Hematopoietic multipotent progenitor cell treated with erythropoietin and hydrocortisone succinate and interleukin-3 and kit ligand, for 17 days (in vitro differentiated cells): ENCODE measurements at regions not wholly inside any gene's neighbourhood (a gene's known extent, or its start where the extent isn't known, plus 50 kb on each side); places are given as distances from the start of the nearest gene placed in this dataset.
"Not testable (repeated sequence)": the region's sequence is repeated elsewhere in the genome, so short reads cannot be mapped to it uniquely, and the experiment has no call there.

Source experiments
- DNase-seq: peaks from one replicate; pipeline ENCODE4 v3.0.0-alpha.2; 2015; ENCODE audit warnings: low spot score

DNA sequence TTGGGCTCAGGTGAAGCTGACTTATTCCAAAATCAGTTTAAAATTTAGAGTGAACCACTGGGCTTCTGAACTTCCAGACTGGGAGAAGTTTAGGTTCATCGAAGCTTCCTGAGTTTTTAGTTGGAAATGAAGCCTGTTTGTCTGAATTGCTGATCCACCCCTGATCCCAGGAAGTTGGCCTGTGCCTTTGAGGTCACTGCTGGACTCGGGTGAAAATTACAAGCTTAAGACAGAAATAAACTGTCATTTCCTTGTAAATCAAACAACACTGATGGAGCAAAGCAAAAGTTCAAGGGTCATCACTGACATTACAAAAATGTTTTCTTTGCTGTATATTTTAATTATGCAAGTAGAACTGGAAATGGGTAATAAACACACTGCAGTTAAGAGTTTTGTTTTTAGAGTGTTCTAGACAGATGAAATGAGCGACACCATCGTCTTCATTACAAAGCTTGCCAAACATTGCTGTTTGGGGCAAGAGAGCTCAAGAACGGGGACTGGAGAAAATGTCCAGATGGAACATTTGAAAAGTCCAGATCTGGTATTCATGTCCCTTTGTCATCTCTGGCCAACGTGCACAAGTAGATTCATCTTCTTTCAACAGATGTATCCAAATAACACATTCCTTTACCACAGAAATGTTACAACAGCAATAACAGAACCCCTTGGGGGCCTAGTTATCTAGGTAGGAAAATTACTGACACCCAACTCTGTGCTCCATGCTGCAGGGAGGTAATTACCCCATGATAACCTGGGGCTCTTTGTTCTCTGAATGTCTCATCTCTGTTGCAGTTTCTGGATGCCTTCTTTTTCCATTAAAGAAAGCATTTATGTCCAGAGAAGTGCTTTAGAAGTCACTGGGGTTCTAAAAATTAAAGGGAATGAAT, 142.4 kb upstream of the ERCC6L2 start:
- no peak for DNase-seq

DNA sequence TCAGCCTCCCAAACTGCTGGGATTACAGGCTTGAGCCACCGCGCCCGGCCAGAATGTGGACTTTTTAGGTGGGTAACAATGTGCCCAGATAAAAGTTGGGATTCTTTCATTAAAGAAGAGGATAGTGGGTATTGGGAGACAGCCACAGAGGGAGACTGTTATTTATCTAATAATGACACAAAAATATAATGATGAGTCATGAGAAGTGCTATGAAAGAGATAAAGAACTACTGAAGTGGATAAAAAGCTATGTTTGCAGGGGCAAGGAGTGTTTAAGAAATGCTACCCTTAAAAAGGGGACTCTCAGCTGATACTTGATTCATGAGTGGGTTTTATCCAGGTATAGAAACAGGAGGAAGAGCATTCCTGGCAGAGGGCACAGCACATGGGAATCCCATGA, 143.6 kb upstream of the ERCC6L2 start:
- DNase-seq = no peak

DNA sequence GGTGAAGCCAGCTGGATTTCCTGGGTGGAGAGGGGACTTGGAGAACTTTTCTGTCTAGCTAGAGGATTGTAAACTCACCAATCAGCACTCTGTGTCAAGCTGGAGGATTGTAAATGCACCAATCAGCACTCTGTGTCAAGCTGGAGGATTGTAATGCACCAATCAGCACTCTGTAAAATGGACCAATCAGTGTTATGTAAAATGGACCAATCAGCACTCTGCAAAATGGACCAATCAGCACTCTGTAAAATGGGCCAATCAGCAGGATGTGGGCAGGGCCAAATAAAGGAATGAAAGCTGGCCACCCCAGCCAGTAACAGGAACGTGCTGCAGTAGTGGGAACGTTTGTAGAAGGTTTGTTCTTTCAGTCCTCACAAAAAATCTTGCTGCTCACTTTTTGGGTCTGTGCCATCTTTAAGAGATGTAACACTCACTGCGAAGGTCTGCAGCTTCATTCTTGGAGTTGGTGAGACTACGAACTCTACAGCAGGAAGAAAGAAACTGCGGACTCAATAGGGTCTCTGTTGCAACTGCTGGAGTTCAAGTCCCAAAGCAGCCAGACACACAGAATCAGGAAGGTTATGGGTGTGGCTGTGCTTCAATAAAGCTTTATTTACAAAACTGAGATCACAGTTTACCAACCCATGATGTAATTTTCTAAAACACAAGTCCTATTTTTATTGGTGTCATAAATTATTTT, 145.7 kb upstream of the ERCC6L2 start:
- DNase-seq = no peak

DNA sequence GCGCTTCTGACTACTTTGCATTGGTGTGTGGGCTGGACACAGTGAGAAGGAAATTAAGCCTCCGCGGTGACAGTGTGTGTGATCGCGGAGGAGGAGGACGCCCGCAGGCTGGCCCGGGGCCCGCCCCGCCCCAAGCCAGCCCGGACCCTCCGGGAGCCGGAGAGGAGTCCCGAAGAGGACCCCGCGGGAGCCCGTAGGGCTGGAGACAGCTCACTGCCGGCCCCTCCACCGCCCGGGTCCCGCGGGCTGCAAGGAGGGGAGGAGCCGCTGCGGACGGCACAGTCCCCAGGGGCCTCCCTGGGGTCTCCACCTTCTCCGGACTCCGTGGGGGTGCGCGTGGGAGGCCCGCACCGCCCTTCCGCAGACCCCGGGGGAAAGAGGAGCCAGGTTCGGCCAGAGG, 146.4 kb upstream of the ERCC6L2 start:
- DNase-seq = no peak

DNA sequence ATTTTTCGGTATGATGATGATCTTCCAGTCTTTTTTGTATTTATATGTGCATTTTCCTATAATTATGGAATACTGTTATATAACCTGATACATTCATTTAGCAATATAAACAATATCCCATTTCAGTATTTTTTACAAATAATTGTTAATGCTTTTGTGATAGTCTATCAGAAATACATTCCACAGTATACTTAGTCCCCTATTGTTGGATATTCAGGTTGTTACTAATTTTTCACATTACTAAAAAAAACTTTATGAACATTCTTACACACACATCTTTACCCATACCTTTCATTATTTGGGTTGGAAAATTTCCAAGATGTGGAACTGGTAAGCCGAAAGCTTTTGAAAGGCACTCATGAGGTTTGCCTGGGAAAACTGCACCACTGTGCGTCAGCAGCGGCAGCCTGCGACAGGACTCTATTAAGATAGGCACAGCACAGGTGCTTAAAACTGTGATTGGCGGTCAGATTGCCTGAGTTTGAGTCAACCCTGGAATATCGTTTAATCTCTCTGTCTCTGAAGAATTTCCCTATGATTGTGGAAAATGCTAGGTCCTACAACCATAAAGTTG, 147.5 kb upstream of the ERCC6L2 start:
- DNase-seq = no peak

DNA sequence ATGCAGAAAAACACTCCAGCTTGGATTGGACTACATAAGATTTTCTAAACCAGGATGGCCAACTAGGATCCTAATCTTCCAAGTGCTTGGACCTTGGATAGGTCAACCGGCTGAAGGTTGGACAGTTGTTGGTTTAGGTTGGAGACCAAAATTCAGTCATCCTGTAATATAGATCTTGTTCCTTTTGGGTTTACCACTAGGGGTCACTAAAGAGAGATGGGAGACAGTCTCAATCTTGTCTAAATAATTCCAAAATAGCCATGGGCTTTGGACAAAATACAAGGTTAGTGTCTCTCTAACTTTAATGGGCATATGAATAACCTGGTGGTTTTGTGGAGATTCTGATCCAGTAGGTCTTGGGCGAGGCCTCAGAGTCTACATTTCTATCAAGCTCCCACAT, 148.7 kb upstream of the ERCC6L2 start:
- DNase-seq = peak; percentile 13

DNA sequence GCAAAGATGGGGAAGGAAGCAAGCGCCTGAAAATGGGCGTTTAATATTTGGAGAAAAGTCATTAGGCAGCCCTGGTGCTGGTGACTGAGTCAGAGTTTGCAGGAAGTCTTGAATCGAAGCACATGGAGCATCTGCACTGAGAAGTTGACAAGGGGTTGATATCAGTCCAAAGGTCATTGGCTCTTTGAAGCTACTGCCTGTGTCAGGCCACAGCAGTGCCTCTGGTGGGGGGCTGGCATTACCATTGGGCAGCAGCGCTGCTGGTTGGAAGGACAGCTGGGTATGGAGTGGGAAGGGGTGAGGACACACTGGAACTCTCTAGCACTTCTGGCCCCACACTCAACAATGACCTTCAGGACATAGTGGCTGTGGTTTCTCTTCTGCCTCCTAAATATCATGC, 150.4 kb upstream of the ERCC6L2 start:
- no peak for DNase-seq

DNA sequence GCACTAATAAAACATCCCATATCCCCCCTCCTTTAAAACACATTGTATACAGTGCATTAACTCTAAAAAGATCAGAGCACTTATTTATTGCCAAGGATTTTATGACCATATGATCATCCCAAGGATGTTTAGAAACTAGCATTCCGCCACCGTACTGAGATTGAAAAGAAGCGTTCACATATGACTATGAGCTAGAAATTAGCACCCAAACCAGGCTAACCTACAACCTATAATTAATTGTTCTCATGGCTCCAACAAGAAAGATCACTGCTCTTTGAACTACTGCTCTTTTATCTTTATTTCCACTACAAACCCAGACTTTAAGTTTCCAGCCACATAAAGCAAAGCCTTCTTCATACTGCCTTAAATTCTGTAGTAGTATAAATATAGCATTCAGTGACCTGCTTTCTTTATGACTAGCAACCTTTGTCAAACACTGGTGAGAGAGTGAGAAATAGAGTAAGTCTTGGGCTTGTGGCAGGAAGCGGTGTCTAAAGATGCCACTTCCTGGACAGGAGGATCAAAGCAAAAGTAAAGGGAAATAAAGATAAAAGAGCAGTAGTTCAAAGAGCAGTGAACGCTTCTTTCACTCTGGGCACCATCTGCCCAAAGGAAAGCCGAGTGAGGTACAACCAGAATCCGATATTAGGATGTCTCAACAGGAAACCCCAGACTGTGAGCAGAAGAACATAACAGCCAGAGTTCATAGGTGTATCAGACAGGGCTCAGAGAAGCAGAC, 151.1 kb upstream of the ERCC6L2 start:
- DNase-seq = no peak

DNA sequence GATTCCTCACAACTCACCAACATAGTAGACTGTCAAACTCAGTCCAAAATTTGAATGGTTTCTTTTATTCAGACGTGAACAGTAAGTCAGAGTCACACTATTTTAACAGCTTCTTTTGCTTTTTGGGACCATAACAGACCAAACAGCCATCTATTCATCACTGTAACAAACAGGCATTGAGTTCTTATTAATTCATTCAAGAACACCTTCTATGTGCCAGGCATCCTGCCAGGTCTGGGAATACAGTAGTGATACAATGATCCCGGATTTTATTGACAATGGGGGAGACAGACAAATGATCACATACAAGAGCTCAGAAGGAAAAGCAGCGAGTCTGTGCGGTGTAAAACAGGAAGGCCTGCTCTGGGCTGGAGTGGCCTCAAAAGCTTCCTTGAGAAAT, 153.3 kb upstream of the ERCC6L2 start:
- no peak for DNase-seq

DNA sequence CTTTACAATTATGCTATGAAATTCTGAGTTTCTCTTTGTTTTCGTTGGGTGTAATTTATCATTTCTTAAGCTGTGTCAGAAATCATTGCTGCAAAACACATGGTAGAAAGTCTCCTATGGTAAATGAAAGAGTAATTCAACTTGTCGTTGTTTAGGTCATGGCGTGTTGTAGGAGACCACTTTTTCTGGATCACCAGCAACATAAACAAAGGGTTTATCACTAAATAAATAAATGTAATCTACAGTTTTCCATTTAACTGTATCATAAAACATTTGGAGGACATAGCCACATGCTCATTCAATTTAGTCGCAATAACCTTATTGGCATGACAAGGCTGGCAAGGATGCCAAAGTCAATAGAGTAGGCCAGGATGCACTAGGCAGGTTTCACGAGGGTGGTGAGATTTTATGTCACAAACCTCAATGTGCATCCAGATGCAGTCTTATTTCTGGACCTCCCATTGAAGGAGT, 154.4 kb upstream of the ERCC6L2 start:
- no peak for DNase-seq

DNA sequence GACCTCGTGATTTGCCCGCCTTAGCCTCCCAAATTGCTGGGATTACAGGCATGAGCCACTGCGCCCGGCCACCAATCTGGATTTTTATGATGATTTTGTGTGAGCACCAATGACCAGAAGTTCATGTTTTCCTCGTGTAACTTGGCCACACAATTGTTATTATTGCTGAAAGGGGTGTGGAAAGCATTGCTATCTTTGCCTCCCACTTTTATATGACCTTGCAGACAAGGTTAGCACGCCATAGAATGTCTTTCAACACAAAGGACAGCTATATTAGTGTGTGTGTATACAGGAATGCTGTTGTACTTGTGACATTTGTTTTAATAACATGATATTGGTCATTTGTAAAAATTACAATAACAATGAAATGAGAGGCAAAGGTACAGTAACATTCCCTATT, 155.0 kb upstream of the ERCC6L2 start:
- no peak for DNase-seq

DNA sequence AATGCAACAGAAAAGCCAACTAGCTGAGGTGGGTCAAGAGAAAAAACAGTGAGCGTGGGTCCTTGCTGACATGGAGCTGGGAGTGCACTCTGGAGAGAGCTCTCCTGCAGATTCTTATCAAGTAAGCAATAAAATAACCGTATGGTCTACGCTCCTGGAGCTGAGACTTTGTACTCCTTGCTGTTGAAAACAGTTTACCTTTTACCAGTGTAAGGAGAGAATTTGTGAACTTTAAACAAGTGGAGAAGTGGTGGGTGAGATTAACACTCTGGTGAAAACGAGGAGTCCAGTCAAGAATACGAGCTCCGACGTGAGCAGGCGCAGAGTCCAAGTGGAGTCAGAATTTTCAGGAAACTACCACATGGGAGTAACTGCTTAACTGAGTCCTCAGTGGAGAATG, 156.1 kb upstream of the ERCC6L2 start:
- DNase-seq = no peak

DNA sequence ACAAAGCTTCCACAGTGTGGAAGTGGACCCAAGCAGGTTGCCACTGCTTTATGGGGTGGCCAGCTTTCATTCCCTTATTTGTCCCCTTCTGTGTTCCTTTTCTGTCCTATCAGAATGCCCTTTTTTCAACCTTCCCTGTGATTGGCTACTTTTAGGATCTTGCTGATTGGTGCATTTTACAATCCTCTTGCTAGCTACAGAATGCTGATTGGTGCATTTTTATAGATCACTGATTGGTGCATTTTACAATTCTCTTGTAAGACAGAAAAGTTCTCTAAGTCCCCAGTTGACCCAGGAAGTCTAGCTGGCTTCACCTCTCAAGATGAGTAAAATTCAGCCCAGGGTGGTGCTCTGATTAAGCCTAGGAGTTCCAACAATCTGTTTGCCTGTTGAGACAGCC, 157.2 kb upstream of the ERCC6L2 start:
- DNase-seq = no peak

DNA sequence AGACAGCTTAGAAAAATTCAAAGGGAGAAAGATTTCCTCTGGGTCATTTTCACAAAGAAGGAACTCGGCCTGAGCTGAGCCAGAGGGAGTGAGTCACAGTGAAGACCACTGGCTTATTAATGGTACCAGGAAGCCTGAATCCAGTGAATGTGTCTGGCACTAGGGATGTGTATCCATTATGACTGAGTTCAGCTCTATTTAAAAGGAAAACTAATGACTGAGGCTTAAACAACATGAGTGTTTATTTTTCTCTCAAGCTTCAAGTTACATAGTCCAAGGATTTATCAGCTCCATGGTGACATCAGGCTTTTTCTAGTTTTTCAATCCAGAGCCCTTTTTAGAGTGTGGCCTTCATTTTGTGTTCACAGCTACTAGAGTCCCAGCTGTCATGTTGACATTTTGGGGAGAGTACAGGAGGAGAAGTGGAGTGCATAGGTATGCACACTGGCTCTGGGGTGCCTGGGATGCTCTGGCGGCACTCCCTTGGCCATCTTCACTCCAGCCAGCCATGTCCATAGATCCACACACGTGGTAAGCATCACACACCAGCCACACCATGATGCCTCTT, 159.5 kb upstream of the ERCC6L2 start:
- DNase-seq = no peak

DNA sequence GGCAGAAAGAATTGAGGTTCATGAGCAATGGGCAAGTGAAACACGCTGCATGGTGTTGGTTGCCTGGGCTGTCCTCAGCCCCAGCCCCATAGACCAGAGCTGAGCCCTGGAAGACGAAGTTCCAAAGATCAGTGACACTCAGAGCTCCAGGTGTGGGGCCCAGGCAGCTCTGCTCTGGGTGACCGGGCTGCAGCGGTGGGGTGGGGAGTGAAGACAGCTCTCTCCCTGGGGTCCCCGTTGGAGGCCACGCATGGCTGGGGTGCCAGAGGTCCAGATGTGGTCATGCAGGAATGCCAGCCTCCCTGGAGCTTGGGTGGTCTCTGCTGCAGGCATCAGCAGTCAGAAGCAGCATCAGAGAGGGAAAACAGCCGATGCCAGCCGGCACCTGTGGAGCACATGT, 165.0 kb upstream of the ERCC6L2 start:
- DNase-seq = no peak

DNA sequence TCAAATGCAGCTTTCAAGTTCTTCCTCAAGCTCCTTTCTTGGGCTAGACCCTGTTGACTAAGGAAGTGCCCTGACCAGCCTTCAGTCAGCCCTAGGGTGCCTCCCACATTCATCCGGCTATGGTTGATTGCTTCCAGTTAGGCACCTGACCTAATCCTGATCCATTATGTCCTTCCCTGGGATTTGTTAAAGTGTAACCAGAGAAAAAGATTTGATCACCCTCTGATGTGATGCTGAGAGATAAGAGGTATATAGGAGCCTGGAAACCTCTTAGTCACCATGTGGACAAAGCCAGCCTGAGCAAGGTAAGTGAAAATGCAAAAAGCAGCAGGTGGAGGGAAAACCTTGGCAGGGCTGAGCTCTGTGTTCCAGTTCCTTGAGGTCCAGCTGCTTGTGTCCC, 178.8 kb upstream of the ERCC6L2 start:
- DNase-seq = no peak

DNA sequence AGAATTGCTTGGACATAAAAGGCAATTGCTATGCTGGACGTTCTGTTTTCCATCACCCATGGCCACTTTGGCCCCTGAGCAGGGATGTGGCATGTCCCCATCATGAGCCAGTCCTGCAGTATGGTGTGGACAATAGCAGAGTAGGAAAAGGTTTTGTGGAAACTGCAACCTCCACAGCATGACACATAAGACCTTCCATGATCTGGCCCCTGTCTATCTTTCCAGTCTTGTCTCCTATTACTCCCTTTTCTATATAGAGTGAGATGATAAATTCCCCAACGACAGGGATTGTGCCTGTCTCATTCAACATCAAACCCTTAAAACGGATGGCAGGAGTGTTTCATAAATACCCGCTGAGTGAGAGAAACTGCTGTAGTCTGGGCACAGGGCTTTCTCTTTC, 174.7 kb upstream of the PTCH1 start:
- DNase-seq = no peak

DNA sequence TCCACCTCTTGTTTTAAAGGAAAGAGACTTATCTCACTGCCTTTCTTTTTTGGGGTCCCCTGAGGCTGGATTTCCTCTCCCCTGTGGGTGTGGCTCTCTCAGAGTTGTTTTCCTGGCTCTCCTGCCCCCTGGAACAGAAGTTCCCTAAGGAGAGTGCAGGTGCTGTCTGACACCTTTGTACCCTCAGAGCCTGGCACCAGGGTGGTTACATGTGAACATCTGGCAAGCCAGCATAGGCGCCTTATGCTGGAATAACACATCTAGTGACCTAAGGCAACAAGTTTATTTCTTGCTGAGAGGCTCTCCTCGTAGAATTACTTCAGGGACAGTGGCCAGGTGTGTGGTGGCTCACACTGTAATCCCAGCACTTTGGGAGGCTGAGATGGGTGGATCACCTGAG, 172.9 kb upstream of the PTCH1 start:
- DNase-seq = no peak

DNA sequence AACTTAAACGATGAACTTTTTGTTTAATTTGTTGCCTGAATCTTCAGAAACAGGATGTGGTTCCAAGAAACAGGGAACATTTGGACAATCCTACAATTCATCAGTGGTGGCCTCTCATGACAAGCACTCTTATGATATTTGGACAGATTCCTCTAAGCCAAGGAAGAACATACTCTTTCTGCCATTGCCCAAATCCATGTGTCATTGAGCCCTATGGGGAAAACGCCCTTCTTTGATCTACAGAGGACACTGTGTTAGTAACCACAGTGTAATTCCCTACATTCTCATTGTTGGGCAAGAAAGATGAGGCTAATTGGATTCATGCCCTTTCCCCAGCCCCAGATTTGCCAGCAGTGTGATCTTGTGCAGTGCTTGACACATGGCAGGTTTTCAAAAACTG, 167.7 kb upstream of the PTCH1 start:
- DNase-seq = no peak

DNA sequence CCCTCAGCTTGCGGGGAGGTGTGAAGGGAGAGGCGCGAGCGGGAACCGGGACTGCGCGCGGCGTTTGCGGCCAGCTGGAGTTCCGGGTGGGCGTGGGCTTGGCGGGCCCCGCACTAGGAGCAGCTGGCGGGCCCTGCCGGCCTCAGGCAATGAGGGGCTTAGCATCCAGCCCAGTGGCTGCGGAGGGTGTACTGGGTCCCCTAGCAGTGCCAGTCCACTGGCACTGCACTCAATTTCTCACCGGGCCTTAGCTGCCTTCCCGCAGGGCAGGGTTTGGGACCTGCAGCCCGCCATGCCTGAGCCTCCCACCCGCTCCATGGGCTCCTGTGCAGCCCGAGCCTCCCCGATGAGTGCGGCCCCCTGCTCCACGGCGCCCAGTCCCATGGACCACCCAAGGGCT, 163.5 kb upstream of the PTCH1 start:
- not testable (repeated sequence) for DNase-seq

DNA sequence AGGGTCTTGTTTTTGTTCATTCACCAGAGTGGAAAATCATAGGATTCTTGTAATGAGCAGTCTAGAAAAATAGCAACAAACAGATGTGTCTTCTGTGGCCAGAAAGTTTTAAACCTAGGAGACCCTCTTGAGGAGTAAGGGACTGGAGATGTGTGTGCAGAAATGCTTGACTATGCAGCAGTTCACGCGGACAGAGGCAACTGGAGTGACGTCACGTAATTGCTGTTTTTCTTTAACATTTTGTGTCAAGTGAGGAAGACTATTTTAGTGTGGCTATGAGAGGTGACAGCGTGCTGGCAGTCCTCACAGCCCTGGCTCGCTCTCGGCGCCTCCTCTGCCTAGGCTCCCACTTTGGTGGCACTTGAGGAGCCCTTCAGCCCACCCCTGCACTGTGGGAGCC, 163.1 kb upstream of the PTCH1 start:
- no peak for DNase-seq

DNA sequence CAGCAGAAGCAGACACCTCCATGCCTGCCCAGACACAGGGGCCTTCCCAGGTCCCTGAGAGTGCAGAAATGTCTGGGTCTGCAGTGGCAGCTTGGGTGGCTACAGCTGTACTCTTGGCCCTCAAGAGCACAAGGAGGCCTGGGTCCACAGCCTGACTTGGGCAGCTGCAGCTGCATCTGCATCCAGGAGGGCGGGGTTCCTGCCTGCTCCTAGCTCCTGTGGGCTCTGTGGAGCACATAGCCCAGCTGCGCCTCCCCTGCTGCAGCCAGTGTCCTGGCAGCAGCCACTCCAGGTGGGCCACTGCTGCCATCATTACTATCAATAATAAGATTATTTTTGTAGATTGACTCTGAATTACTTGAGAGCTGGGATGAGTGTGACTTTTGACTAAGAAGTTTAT, 162.0 kb upstream of the PTCH1 start:
- DNase-seq = no peak
